IMR-90 (cell line): ENCODE measurements at regions not wholly inside any gene's neighbourhood (a gene's known extent, or its start where the extent isn't known, plus 50 kb on each side); places are given as distances from the start of the nearest gene placed in this dataset.

Experiments used
- ATAC-seq: fragments of 200-7000 bp; cut with Tn5 transposase; 2 replicates; pipeline ENCODE4 v1.9.1; 2020; ENCODE audit warnings: low read depth, mild to moderate bottlenecking, moderate library complexity
- BruUV-seq: library from RNA; stranded (reverse); fragments of 400-500 nt; replicated peaks from 2 replicates; lab custom pipeline; 2021; lab: Mats Ljungman, UMichigan
- CTCF ChIA-PET: fragments of 300-600 bp; formaldehyde crosslinking; extraction: SDS; loops from one replicate; lab custom pipeline; 2021; ENCODE audit warnings: antibody characterized with exemption; lab: Yijun Ruan, JAX
- POLR2A ChIA-PET: fragments of 300-600 bp; sonication (Branson Sonifier 250); formaldehyde crosslinking; loops from one replicate; lab custom pipeline; 2022; ENCODE audit warnings: antibody characterized with exemption; ENCODE audit not compliant: unreplicated experiment; lab: Charles Lee
- DNase-seq: peaks from one replicate; pipeline ENCODE4 v3.0.0; 2013
- H2AFZ ChIP-seq: replicated peaks from 2 replicates; pipeline ENCODE3; 2013; ENCODE audit warnings: low read length, mild to moderate bottlenecking; ENCODE audit not compliant: poor library complexity
- H2AK5ac ChIP-seq: 2 replicates; pipeline ENCODE4 v1.6.1; 2013; ENCODE audit warnings: low read depth, low read length, inconsistent platforms
- H2AK9ac ChIP-seq: replicated peaks from 2 replicates; pipeline ENCODE3; 2013; ENCODE audit warnings: mild to moderate bottlenecking, low read depth, low read length, moderate library complexity; ENCODE audit not compliant: poor library complexity
- H2BK120ac ChIP-seq: 2 replicates; pipeline ENCODE4 v1.6.1; 2013; ENCODE audit warnings: low read depth, low read length, inconsistent platforms
- H2BK15ac ChIP-seq: 3 replicates; pipeline ENCODE4 v1.6.1; 2013; ENCODE audit warnings: low read depth, low read length, inconsistent platforms
- H2BK20ac ChIP-seq: 2 replicates; pipeline ENCODE4 v1.6.1; 2013; ENCODE audit warnings: low read depth, mild to moderate bottlenecking, inconsistent platforms, low read length, moderate library complexity
- H2BK5ac ChIP-seq: 2 replicates; pipeline ENCODE4 v1.6.1; 2013; ENCODE audit warnings: mild to moderate bottlenecking, low read depth, low read length, inconsistent platforms; ENCODE audit not compliant: poor library complexity, severe bottlenecking
- H3K14ac ChIP-seq: replicated peaks from 2 replicates; pipeline ENCODE4 v1.6.1; 2013; ENCODE audit warnings: low read depth, low read length, inconsistent platforms
- H3K18ac ChIP-seq: 2 replicates; pipeline ENCODE4 v1.6.1; 2013; ENCODE audit warnings: low read depth, low read length, control low read depth
- H3K23ac ChIP-seq: 2 replicates; pipeline ENCODE4 v1.6.1; 2013; ENCODE audit warnings: low read depth, low read length, inconsistent platforms
- H3K27ac ChIP-seq: 2 replicates; pipeline ENCODE4 v1.5.1; 2013; ENCODE audit warnings: mild to moderate bottlenecking, control low read depth, low read length; ENCODE audit not compliant: insufficient read depth
- H3K27me3 ChIP-seq: 2 replicates; pipeline ENCODE4 v1.6.1; 2013; ENCODE audit warnings: low read length; ENCODE audit not compliant: control insufficient read depth, insufficient read depth
- H3K36me3 ChIP-seq: 2 replicates; pipeline ENCODE4 v1.6.1; 2013; ENCODE audit warnings: low read length, mixed read lengths; ENCODE audit not compliant: control insufficient read depth, insufficient read depth
- H3K4ac ChIP-seq: 2 replicates; pipeline ENCODE4 v1.6.1; 2013; ENCODE audit warnings: low read depth, low read length, inconsistent platforms
- H3K4me1 ChIP-seq: 2 replicates; pipeline ENCODE4 v1.6.1; 2013; ENCODE audit warnings: low read length, mixed read lengths; ENCODE audit not compliant: control insufficient read depth, insufficient read depth
- H3K4me2 ChIP-seq: 2 replicates; pipeline ENCODE4 v1.6.1; 2013; ENCODE audit warnings: low read depth, mild to moderate bottlenecking, control low read depth, low read length, moderate library complexity
- H3K4me3 ChIP-seq: 2 replicates; pipeline ENCODE4 v1.5.1; 2013; ENCODE audit warnings: low read depth, mild to moderate bottlenecking, control low read depth, low read length, moderate library complexity; ENCODE audit not compliant: insufficient read depth
- H3K56ac ChIP-seq: 2 replicates; pipeline ENCODE4 v1.6.1; 2013; ENCODE audit warnings: low read length, inconsistent platforms; ENCODE audit not compliant: insufficient read depth; ENCODE audit errors: extremely low read depth
- H3K79me1 ChIP-seq, 2 experiments: 2 replicates each; pipeline ENCODE4 v1.6.1; 2013; ENCODE audit warnings: low read length in 2 of 2, inconsistent platforms in 1 of 2, low read depth in 1 of 2
- H3K9ac ChIP-seq: 2 replicates; pipeline ENCODE4 v1.6.1; 2013; ENCODE audit warnings: low read depth, low read length, control low read depth
- H3K9me1 ChIP-seq: 2 replicates; pipeline ENCODE4 v1.6.1; 2013; ENCODE audit warnings: low read length, inconsistent platforms; ENCODE audit not compliant: insufficient read depth
- H3K9me3 ChIP-seq: 2 replicates; pipeline ENCODE4 v1.6.1; 2013; ENCODE audit warnings: low read length; ENCODE audit not compliant: control insufficient read depth, insufficient read depth
- H4K20me1 ChIP-seq: 2 replicates; pipeline ENCODE4 v1.6.1; 2013; ENCODE audit warnings: low read length, inconsistent platforms; ENCODE audit not compliant: insufficient read depth
- H4K5ac ChIP-seq: 2 replicates; pipeline ENCODE4 v1.6.1; 2013; ENCODE audit warnings: mild to moderate bottlenecking, low read depth, low read length, control low read depth
- H4K8ac ChIP-seq, 2 experiments: 2 replicates each; pipeline ENCODE4 v1.6.1; 2013; ENCODE audit warnings: low read depth in 2 of 2, low read length in 2 of 2, control low read depth in 1 of 2, inconsistent platforms in 1 of 2
- H4K91ac ChIP-seq: 2 replicates; pipeline ENCODE4 v1.6.1; 2013; ENCODE audit warnings: low read depth, low read length, inconsistent platforms; ENCODE audit not compliant: insufficient read depth
- FOS ChIP-seq: fragments of 150-350 bp; IDR thresholded peaks from 2 replicates; pipeline ENCODE4 v1.6.1; 2016; ENCODE audit warnings: low read depth, low read length
- RAD21 ChIP-seq: IDR thresholded peaks from 2 replicates; pipeline ENCODE4 v1.6.1; 2012; ENCODE audit warnings: low read length, improper control_type of control experiment
- WGBS, 2 experiments: methylation state at CpG; one replicate each; pipeline versions ENCODE4 v1.1.5 to v1.1.7; 2013; ENCODE audit warnings: missing lambda C conversion rate in 2 of 2; ENCODE audit not compliant: insufficient read length in 1 of 2; ENCODE audit errors: extremely low coverage in 2 of 2; 5-methylcytosine and 5-hydroxymethylcytosine counted together
- dilution Hi-C: fragments of 300-500 bp; cut with HindIII; formaldehyde crosslinking; loops from one replicate; pipeline ENCODE4 v1.14.3; 2018; ENCODE audit warnings: low sequenced_read_pairs; ENCODE audit not compliant: unreplicated experiment
- in situ Hi-C: fragments of 300-500 bp; cut with MboI; formaldehyde crosslinking; loops from 3 replicates; pipeline ENCODE4 v1.14.3; 2019; ENCODE audit warnings: low sequenced_read_pairs, inconsistent platforms, mixed read lengths
- intact Hi-C: fragments of 100-400 bp; cut with micrococcal nuclease; formaldehyde crosslinking; loops from 2 replicates; pipeline ENCODE4 v1.10.0; 2022

DNA sequence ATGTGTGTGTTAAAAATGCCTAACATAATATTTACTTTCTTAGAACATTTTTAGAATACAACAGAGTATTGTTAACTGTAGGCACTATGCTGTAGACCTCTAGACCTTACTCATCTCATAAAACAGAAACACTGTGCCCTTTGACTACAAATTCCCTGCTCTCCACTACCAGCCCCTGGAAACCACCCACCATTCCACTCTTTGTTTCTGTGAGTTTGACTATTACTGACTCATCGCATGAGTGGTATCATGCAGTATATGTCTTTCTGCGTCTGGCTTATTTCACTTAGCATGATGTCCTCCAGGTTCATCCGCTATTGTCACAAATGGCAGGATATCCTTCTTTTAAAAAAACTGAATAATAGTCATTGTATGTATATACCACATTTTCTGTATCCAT is 216.7 kb upstream of the CFAP20DC start:
- dilution Hi-C loops (no loop called here), in situ Hi-C loops (no loop called here), intact Hi-C loops (no loop called here)
- Histone ChIP-seq H3K23ac (no peak overlapping the region), H2BK5ac (peak overlapping the region; percentile 62), H3K9me3 (no peaks in the 10 kb centered on the region), H3K4me3 (no peak overlapping the region), H2BK120ac (no peak overlapping the region), H3K4me1 (peaks cover 6% of the 10 kb centered on the region), H4K8ac (no peak overlapping the region), H3K18ac (peak overlapping the region; percentile 36; the same call in 1 of the 2 replicates), H3K56ac (no peak overlapping the region), H2AK5ac (no peak overlapping the region), H3K27ac (no peak overlapping the region), H3K4me2 (no peak overlapping the region), H3K14ac (no peak overlapping the region), H3K27me3 (no peaks in the 10 kb centered on the region), H2BK20ac (peak overlapping the region; percentile 37; the same call in 1 of the 2 replicates), H2AK9ac (no peak overlapping the region), H3K79me1 (no peaks in the 10 kb centered on the region), H3K4ac (0 out of 2 replicates have a peak overlapping the region, but pooled peaks have one; percentile 15), H4K91ac (no peak overlapping the region), H3K9me1 (peaks cover 8% of the 10 kb centered on the region; the same call in 1 of the 2 replicates), H4K20me1 (no peaks in the 10 kb centered on the region), H4K5ac (peak overlapping the region; percentile 33; the same call in 1 of the 2 replicates), H2AFZ (no peak overlapping the region), H3K36me3 (no peaks in the 10 kb centered on the region), H3K9ac (no peak overlapping the region), H2BK15ac (0 out of 3 replicates have a peak overlapping the region, but pooled peaks have one; percentile 15)
- ATAC-seq (no peak), DNase-seq (peak; percentile 44)
- POLR2A ChIA-PET: no interaction called here
- TF ChIP-seq FOS (0 out of 2 replicates have a peak, but pooled peaks have one; percentile 24), RAD21 (no peak)
- CTCF ChIA-PET: no interaction called here
- no CpG with 5 or more reads among the region's 3 CpGs for WGBS, 2 experiments
- no TSS peak for BruUV-seq
